ENCODE measurements at regions not wholly inside any gene's neighbourhood (a gene's known extent, or its start where the extent isn't known, plus 50 kb on each side); places are given as distances from the start of the nearest gene placed in this dataset.

DNA sequence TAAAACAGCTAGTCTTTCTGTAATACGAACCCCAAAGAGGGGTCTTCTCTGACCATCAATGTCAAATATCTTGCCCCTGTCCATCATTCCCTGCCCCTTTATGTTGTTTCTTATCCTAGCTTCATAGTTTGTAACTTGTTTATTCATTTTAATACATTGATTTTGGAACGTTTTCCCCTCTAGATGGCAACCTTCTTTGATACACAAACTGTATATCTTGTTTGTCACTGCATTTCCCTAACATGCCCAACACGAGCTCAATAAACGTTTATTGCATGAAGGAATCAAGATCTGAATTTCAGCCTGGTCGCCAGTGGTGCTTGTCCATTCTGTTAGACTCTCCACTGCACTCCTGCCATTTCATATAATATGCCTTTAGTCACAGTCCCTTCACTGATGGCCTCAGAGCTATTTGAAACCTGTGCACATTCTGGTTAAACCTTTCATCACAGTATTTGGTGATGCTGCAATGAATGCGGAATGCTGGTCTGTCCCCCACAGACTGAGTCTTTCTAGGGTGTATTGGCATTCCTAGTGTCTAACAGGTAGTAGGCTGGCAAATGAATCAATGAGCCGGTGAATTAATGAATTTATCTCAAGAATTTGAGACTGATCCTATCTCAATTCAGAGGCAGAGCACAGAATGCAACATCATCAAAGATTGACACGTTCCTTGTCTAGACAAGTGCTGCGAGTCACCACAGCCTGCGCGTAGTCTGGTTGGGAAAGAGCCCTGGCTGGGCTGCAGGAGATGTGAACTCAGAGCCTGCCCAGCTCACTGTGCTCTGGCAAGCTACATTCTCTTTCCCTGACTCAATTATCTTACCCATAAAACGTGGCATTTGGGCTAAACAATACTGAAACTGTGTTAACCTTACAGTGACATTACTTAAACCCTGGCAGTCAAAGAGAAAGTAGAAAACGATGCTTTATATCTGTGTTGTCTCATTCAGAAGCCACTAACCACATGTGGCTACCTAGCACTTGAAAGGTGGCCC, 55.2 kb upstream of the FRMD4A start:
- Histone ChIP-seq H3K4me1 (ENCODE audit: control insufficient read depth in 2 of 2, insufficient read depth in 2 of 2, low read length in 2 of 2) (peaks cover 11 to 20% of the 10 kb centered on the region in 2 donors), H3K79me2 (ENCODE audit: control insufficient read depth, insufficient read depth, low read length) (no peaks in the 10 kb centered on the region), H3K9ac (ENCODE audit: low read length) (no peak overlapping the region), H2AFZ (ENCODE audit: insufficient read depth, low read depth, low read length, poor library complexity, severe bottlenecking) (no peak overlapping the region), H4K20me1 (ENCODE audit: control insufficient read depth, insufficient read depth, low read length, poor library complexity, severe bottlenecking) (no peaks in the 10 kb centered on the region), H3K4me3 (ENCODE audit: control extremely low read depth in 1 of 5, extremely low read depth in 1 of 5, insufficient read depth in 1 of 5, low read depth in 2 of 5, low read length in 4 of 5) (no peak overlapping the region), H3K27me3 (replicated peaks in 1 of 4; ENCODE audit: control extremely low read depth in 1 of 4, control insufficient read depth in 3 of 4, insufficient read depth in 4 of 4, low read length in 3 of 4) (peaks cover 0 to 7% (median 0%) of the 10 kb centered on the region in 4 experiments), H3K4me2 (replicated peaks; ENCODE audit: low read depth, low read length, poor library complexity, severe bottlenecking) (no peak overlapping the region), H3K27ac (ENCODE audit: low read length in 2 of 2) (no peak overlapping the region), H3K9me3 (ENCODE audit: control extremely low read depth in 1 of 3, control insufficient read depth in 2 of 3, insufficient read depth in 1 of 3, low read length in 2 of 3) (peaks cover 0 to 3% (median 0%) of the 10 kb centered on the region in 3 donors), H3K36me3 (replicated peaks in 1 of 2; ENCODE audit: control extremely low read depth in 1 of 2, control insufficient read depth in 1 of 2, extremely low read depth in 1 of 2, insufficient read depth in 2 of 2, low read length in 1 of 2) (no peaks in the 10 kb centered on the region)
- no peaks in the 10 kb centered on the region for H3K9me3 Mint-ChIP-seq (ENCODE audit: insufficient read depth)
- no peak overlapping the region for H3K27ac Mint-ChIP-seq
- ChIA-PET POLR2A (no interaction called here), CTCF (interaction anchor here (0.8 kb wide), 1 partner anchor 11 kb away, joined by 3 read pairs; no protein-coding TSS in a partner anchor)
- H3K27me3 Mint-ChIP-seq: peaks cover 23% of the 10 kb centered on the region
- ATAC-seq (ENCODE audit: low read depth): no peak
- 74% methylated on average over 11 of the region's 13 CpGs for WGBS (ENCODE audit: insufficient coverage)
- TF ChIP-seq, protein P1, sequence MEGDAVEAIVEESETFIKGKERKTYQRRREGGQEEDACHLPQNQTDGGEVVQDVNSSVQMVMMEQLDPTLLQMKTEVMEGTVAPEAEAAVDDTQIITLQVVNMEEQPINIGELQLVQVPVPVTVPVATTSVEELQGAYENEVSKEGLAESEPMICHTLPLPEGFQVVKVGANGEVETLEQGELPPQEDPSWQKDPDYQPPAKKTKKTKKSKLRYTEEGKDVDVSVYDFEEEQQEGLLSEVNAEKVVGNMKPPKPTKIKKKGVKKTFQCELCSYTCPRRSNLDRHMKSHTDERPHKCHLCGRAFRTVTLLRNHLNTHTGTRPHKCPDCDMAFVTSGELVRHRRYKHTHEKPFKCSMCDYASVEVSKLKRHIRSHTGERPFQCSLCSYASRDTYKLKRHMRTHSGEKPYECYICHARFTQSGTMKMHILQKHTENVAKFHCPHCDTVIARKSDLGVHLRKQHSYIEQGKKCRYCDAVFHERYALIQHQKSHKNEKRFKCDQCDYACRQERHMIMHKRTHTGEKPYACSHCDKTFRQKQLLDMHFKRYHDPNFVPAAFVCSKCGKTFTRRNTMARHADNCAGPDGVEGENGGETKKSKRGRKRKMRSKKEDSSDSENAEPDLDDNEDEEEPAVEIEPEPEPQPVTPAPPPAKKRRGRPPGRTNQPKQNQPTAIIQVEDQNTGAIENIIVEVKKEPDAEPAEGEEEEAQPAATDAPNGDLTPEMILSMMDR (IDR thresholded peaks at IDR 0.05): no peak
- TF ChIP-seq EZH2 (IDR thresholded peaks at IDR 0.05; ENCODE audit: borderline replicate concordance, insufficient read depth, low read depth, low read length, poor library complexity, severe bottlenecking): no peak
- intact Hi-C loops (cut with micrococcal nuclease): no loop called here
- no peak for DNase-seq
- H3K4me3 Mint-ChIP-seq: no peak overlapping the region
- peaks cover 22% of the 10 kb centered on the region for H3K4me1 Mint-ChIP-seq

DNA sequence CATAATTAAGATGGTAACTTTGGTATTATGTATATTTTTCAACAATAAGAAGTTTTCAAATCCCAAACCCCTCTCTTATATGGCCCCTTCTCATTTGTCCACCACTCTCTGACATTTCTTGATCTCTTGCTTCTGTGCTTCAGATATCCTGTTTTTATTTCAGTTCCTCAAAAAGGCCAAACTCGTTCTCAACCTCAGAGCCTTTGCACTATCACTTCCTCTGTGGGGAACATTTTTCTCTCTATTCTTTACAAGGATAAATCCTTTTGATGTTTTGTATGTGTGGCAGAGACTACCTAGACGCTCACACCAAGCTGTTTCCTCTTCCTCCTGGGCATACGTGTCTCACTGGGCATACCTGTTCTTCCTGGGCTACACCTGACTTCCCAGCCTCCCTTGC, 54.2 kb upstream of the FRMD4A start:
- WGBS (ENCODE audit: insufficient coverage): no CpG with 5 or more reads among the region's 3 CpGs
- intact Hi-C loops (cut with micrococcal nuclease): no loop called here
- H3K9ac ChIP-seq (ENCODE audit: low read length): no peak overlapping the region

More for the DNA sequence above, 54.2 kb upstream of the FRMD4A start:
- H3K36me3 ChIP-seq (replicated peaks in 1 of 2; ENCODE audit: control extremely low read depth in 1 of 2, control insufficient read depth in 1 of 2, extremely low read depth in 1 of 2, insufficient read depth in 2 of 2, low read length in 1 of 2): no peaks in the 10 kb centered on the region
- Mint-ChIP-seq H3K27me3 (peaks cover 25% of the 10 kb centered on the region), H3K27ac (no peak overlapping the region), H3K4me1 (peaks cover 22% of the 10 kb centered on the region), H3K9me3 (ENCODE audit: insufficient read depth) (no peaks in the 10 kb centered on the region), H3K4me3 (no peak overlapping the region)
- H3K9me3 ChIP-seq (ENCODE audit: control extremely low read depth in 1 of 3, control insufficient read depth in 2 of 3, insufficient read depth in 1 of 3, low read length in 2 of 3): peaks cover 0 to 3% (median 0%) of the 10 kb centered on the region in 3 donors
- H3K27ac ChIP-seq (ENCODE audit: low read length in 2 of 2): no peak overlapping the region
- TF ChIP-seq, protein P1 (IDR thresholded peaks at IDR 0.05): no peak
- TF ChIP-seq EZH2 (IDR thresholded peaks at IDR 0.05; ENCODE audit: borderline replicate concordance, insufficient read depth, low read depth, low read length, poor library complexity, severe bottlenecking): no peak
- peaks cover 0 to 7% (median 0%) of the 10 kb centered on the region in 4 experiments for H3K27me3 ChIP-seq (replicated peaks in 1 of 4; ENCODE audit: control extremely low read depth in 1 of 4, control insufficient read depth in 3 of 4, insufficient read depth in 4 of 4, low read length in 3 of 4)
- DNase-seq (no peak), ATAC-seq (ENCODE audit: low read depth) (no peak)
- H2AFZ ChIP-seq (ENCODE audit: insufficient read depth, low read depth, low read length, poor library complexity, severe bottlenecking): no peak overlapping the region
- no peaks in the 10 kb centered on the region for H3K79me2 ChIP-seq (ENCODE audit: control insufficient read depth, insufficient read depth, low read length)
- no peaks in the 10 kb centered on the region for H4K20me1 ChIP-seq (ENCODE audit: control insufficient read depth, insufficient read depth, low read length, poor library complexity, severe bottlenecking)
- H3K4me3 ChIP-seq (ENCODE audit: control extremely low read depth in 1 of 5, extremely low read depth in 1 of 5, insufficient read depth in 1 of 5, low read depth in 2 of 5, low read length in 4 of 5): no peak overlapping the region
- H3K4me2 ChIP-seq (replicated peaks; ENCODE audit: low read depth, low read length, poor library complexity, severe bottlenecking): no peak overlapping the region
- ChIA-PET POLR2A (no interaction called here), CTCF (no interaction called here)
- peaks cover 11 to 20% of the 10 kb centered on the region in 2 donors for H3K4me1 ChIP-seq (ENCODE audit: control insufficient read depth in 2 of 2, insufficient read depth in 2 of 2, low read length in 2 of 2)

All from B cell (primary cell).